ENCODE measurements at regions not wholly inside any gene's neighbourhood (a gene's known extent, or its start where the extent isn't known, plus 50 kb on each side); places are given as distances from the start of the nearest gene placed in this dataset.

DNA sequence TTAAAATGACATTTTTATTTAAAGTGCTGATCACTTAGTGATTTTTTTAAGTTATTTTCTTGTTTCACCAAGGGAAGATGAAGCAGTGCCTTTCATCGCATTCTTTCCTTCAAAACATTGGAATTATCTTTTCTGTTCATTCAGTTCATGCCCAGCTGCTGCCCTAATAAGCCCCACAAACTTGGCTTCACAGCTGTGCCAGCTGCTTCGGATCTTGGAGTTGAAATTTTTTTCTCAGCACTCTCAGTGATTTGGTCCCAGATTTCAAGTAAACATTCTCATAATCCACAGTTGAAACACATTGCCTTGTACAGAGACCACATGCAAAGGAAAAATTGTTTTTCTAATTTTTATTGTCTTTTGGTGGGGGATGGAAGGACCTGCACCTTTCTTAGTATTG lies 353.3 kb upstream of the LRP1B start:
- H3K36me3 ChIP-seq (ENCODE audit: control insufficient read depth, insufficient read depth, low read length) = no peaks in the 10 kb centered on the region

GRCh38 chr2:142483653-142484052 lies 352.8 kb upstream of the LRP1B start:
- DNase-seq (ENCODE audit: low read depth) (no peak), FAIRE-seq (no peak)
- Histone ChIP-seq H3K36me3 (ENCODE audit: control insufficient read depth, insufficient read depth, low read length) (no peaks in the 10 kb centered on the region), H3K27me3 (ENCODE audit: control insufficient read depth, insufficient read depth, low read length) (no peaks in the 10 kb centered on the region), H3K4me3 (ENCODE audit: low read depth, low read length) (no peak overlapping the region)
- TF ChIP-seq CTCF (IDR thresholded peaks at IDR 0.05; ENCODE audit: insufficient read depth, low read length, severe bottlenecking) = no peak

More for the DNA sequence above, 353.3 kb upstream of the LRP1B start:
- Histone ChIP-seq H3K4me3 (ENCODE audit: low read depth, low read length) (no peak overlapping the region), H3K27me3 (ENCODE audit: control insufficient read depth, insufficient read depth, low read length) (no peaks in the 10 kb centered on the region)
- DNase-seq (ENCODE audit: low read depth) = no peak
- FAIRE-seq = no peak
- no peak for TF ChIP-seq CTCF (IDR thresholded peaks at IDR 0.05; ENCODE audit: insufficient read depth, low read length, severe bottlenecking)

GRCh38 chr2:142478206-142478605 lies 347.4 kb upstream of the LRP1B start:
- TF ChIP-seq CTCF (IDR thresholded peaks at IDR 0.05; ENCODE audit: insufficient read depth, low read length, severe bottlenecking) = no peak
- H3K36me3 ChIP-seq (ENCODE audit: control insufficient read depth, insufficient read depth, low read length) = no peaks in the 10 kb centered on the region
- DNase-seq (ENCODE audit: low read depth) (no peak), FAIRE-seq (no peak)
- no peak overlapping the region for H3K4me3 ChIP-seq (ENCODE audit: low read depth, low read length)
- no peaks in the 10 kb centered on the region for H3K27me3 ChIP-seq (ENCODE audit: control insufficient read depth, insufficient read depth, low read length)

DNA sequence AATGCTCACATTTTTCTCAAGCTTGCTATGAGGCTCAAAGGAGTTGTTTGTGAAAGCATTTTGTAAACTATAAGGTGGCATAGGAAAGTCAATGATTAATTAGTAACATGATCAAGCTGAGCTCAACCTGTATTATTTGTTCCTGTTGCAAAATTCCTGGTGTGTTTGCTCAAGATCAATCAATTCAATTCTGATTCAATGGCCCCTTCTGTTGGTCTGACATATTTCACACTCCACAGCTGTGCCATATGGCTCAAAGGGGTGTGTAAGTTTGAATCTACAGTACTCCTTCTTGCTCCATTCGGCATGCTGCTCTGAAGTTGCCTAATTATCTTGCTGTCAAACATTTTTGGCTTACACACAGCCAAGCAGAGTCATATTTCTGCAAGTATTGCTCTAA lies 341.6 kb upstream of the LRP1B start:
- no peak overlapping the region for H3K4me3 ChIP-seq (ENCODE audit: low read depth, low read length)

DNA sequence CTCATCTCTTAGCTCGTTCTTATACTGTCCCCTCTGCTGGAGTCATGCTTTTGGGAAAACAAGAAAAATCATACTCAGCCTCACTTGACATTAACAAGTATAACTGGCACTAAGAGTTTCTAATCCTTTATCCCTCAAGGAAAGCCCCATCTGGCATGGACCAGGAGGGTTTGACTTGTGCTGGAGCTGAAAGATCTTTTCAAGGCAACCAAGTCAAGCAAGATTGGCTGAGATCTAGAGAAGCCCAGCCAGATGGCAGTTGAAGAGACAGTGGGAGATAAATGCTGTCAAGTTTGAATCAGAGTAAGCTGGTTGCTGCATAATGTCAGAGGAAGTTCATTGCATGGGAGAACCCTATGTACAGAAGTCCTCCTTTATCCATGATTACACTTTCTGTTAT lies 336.5 kb upstream of the LRP1B start:
- FAIRE-seq = no peak
- no peak for TF ChIP-seq CTCF (IDR thresholded peaks at IDR 0.05; ENCODE audit: insufficient read depth, low read length, severe bottlenecking)
- no peak for DNase-seq (ENCODE audit: low read depth)
- no peaks in the 10 kb centered on the region for H3K36me3 ChIP-seq (ENCODE audit: control insufficient read depth, insufficient read depth, low read length)
- H3K27me3 ChIP-seq (ENCODE audit: control insufficient read depth, insufficient read depth, low read length) = no peaks in the 10 kb centered on the region
- no peak overlapping the region for H3K4me3 ChIP-seq (ENCODE audit: low read depth, low read length)

More for the DNA sequence above, 341.6 kb upstream of the LRP1B start:
- DNase-seq (ENCODE audit: low read depth) (no peak), FAIRE-seq (no peak)
- TF ChIP-seq CTCF (IDR thresholded peaks at IDR 0.05; ENCODE audit: insufficient read depth, low read length, severe bottlenecking) = no peak
- Histone ChIP-seq H3K36me3 (ENCODE audit: control insufficient read depth, insufficient read depth, low read length) (no peaks in the 10 kb centered on the region), H3K27me3 (ENCODE audit: control insufficient read depth, insufficient read depth, low read length) (no peaks in the 10 kb centered on the region)

DNA sequence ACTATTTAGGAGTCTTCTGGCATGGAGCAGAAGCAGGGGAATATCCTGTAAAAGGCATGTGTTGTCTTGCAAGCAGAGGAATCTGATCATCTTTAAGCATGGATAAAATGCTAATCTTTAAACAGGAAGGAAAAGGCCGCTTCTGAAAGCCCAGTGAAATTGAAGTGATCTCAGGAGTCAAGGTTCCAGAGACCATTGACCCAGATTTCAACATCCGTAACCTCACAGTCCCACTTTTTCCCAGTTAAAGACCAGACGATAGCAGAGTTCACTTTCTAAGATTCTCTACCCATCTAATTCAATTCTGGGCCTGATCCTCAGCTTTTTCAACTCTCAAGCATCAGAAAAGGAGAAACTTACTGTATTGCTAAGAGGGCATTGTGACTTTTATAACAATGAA lies 332.2 kb upstream of the LRP1B start:
- DNase-seq (ENCODE audit: low read depth) (no peak), FAIRE-seq (no peak)
- Histone ChIP-seq H3K4me3 (ENCODE audit: low read depth, low read length) (no peak overlapping the region), H3K27me3 (ENCODE audit: control insufficient read depth, insufficient read depth, low read length) (no peaks in the 10 kb centered on the region), H3K36me3 (ENCODE audit: control insufficient read depth, insufficient read depth, low read length) (no peaks in the 10 kb centered on the region)
- TF ChIP-seq CTCF (IDR thresholded peaks at IDR 0.05; ENCODE audit: insufficient read depth, low read length, severe bottlenecking) = no peak

All from bronchial epithelial cell (primary cell).